Mucosa of stomach (tissue), 1 donor: ENCODE measurements at regions not wholly inside any gene's neighbourhood (a gene's known extent, or its start where the extent isn't known, plus 50 kb on each side); places are given as distances from the start of the nearest gene placed in this dataset.
"Not testable (repeated sequence)": the region's sequence is repeated elsewhere in the genome, so short reads cannot be mapped to it uniquely, and the experiment has no call there.

Experiments
- H3K27me3 ChIP-seq: one replicate; pipeline ENCODE4 v1.7.0; 2013; ENCODE audit warnings: mild to moderate bottlenecking, low read length; ENCODE audit not compliant: control insufficient read depth, insufficient read depth
- H3K36me3 ChIP-seq: one replicate; pipeline ENCODE4 v1.7.0; 2013; ENCODE audit warnings: low read length; ENCODE audit not compliant: control insufficient read depth, insufficient read depth
- H3K4me1 ChIP-seq: one replicate; pipeline ENCODE4 v1.7.0; 2013; ENCODE audit warnings: mild to moderate bottlenecking, low read length; ENCODE audit not compliant: control insufficient read depth, insufficient read depth
- H3K4me3 ChIP-seq: one replicate; pipeline ENCODE4 v1.7.0; 2013; ENCODE audit warnings: low read length
- H3K9ac ChIP-seq: one replicate; pipeline ENCODE4 v1.7.0; 2013; ENCODE audit warnings: mild to moderate bottlenecking, low read length, moderate library complexity
- H3K9me3 ChIP-seq: one replicate; pipeline ENCODE4 v1.7.0; 2013; ENCODE audit warnings: mild to moderate bottlenecking, low read length, moderate library complexity; ENCODE audit not compliant: control insufficient read depth
- donor health status: Pancreatic carcinoma.

DNA sequence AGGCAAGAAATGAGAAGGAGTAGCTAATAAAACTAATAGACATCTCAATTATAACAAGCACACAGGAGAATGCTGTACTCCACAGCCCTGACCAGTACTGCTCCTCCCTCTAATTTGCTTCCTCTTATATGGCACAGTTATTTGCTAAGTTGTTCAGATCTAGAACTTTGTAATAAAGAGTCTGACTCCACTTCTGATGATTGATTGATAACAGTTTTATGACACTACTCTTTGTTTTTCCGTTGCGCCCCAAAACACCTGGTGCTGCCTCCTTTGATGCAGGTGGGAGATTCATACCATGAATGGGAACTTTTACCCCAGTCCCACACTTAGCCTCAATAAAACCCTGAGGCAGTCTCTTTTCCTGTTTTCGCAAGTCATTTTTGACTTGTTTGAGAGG is 777.7 kb downstream of the GBE1 start:
- no peak overlapping the region for H3K4me3 ChIP-seq
- no peak overlapping the region for H3K9ac ChIP-seq
- H3K9me3 ChIP-seq: no peaks in the 10 kb centered on the region
- no peaks in the 10 kb centered on the region for H3K36me3 ChIP-seq
- H3K4me1 ChIP-seq: no peaks in the 10 kb centered on the region
- H3K27me3 ChIP-seq: no peaks in the 10 kb centered on the region

- Histone ChIP-seq H3K9me3 (no peaks in the 10 kb centered on the region), H3K4me1 (no peaks in the 10 kb centered on the region), H3K27me3 (no peaks in the 10 kb centered on the region), H3K9ac (no peak overlapping the region), H3K4me3 (no peak overlapping the region), H3K36me3 (no peaks in the 10 kb centered on the region)
These were observed 783.1 kb downstream of the GBE1 start for GRCh38 chr3:80978216-80978969.

- Histone ChIP-seq H3K27me3 (no peaks in the 10 kb centered on the region), H3K36me3 (no peaks in the 10 kb centered on the region), H3K4me3 (no peak overlapping the region), H3K9ac (no peak overlapping the region), H3K4me1 (no peaks in the 10 kb centered on the region), H3K9me3 (no peaks in the 10 kb centered on the region)
These were observed 791.2 kb downstream of the GBE1 start for GRCh38 chr3:80970292-80970691.

DNA sequence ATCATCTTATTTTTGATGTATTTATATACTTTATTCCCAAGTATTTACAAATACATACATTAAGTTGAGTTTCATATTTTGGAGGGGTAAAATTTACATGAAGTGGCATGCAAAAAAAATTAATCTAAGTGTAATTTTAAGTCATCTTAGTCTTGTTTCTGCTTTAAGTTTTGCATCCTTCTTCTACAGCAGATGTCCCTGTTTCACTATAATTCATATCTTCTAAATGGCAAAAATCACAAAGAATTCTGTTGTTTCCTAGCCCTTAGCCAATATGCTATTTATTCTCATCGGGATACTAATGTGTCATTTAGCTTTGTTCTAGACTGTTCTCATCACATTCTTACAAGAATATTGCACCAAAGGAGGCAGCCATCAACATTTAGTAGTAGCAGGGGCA is 831.9 kb downstream of the GBE1 start:
- Histone ChIP-seq H3K27me3 (no peaks in the 10 kb centered on the region), H3K4me3 (no peak overlapping the region), H3K36me3 (no peaks in the 10 kb centered on the region), H3K9ac (no peak overlapping the region), H3K4me1 (no peaks in the 10 kb centered on the region), H3K9me3 (no peaks in the 10 kb centered on the region)

DNA sequence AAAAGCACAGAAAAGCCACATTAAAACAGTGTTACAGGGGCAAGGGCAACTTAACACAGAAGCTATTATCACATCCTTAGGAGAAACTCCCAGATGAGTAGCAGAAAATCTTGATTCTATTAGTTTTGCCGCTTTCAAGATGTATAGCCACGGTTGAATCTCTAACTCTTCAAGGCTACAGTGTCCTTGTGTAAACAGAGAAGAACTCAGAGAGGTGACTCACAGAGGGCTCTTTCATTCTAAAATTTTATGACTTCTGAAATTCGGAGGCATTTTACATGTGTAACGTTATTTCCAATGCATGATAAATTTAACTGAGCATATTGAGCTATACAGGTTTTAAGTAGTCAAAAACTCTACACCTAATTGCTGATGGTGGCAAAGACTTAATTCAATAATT is 846.6 kb downstream of the GBE1 start:
- Histone ChIP-seq H3K4me3 (no peak overlapping the region), H3K9ac (no peak overlapping the region), H3K9me3 (no peaks in the 10 kb centered on the region), H3K4me1 (no peaks in the 10 kb centered on the region), H3K36me3 (no peaks in the 10 kb centered on the region), H3K27me3 (no peaks in the 10 kb centered on the region)

GRCh38 chr3:80898211-80898610 is 863.2 kb downstream of the GBE1 start:
- H3K4me3 ChIP-seq: no peak overlapping the region

GRCh38 chr3:80897005-80897404 is 864.4 kb downstream of the GBE1 start:
- not testable (repeated sequence) for H3K4me3 ChIP-seq, H3K27me3 ChIP-seq, H3K4me1 ChIP-seq, H3K36me3 ChIP-seq, H3K9ac ChIP-seq, H3K9me3 ChIP-seq

More at GRCh38 chr3:80898211-80898610, 863.2 kb downstream of the GBE1 start:
- Histone ChIP-seq H3K9me3 (no peaks in the 10 kb centered on the region), H3K27me3 (no peaks in the 10 kb centered on the region), H3K9ac (no peak overlapping the region), H3K4me1 (no peaks in the 10 kb centered on the region), H3K36me3 (no peaks in the 10 kb centered on the region)

- no peaks in the 10 kb centered on the region for H3K9me3 ChIP-seq
- H3K36me3 ChIP-seq: no peaks in the 10 kb centered on the region
- H3K4me1 ChIP-seq: no peaks in the 10 kb centered on the region
- H3K4me3 ChIP-seq: no peak overlapping the region
- H3K9ac ChIP-seq: no peak overlapping the region
- no peaks in the 10 kb centered on the region for H3K27me3 ChIP-seq
These were observed 870.9 kb downstream of the GBE1 start for GRCh38 chr3:80890571-80890970.

GRCh38 chr3:80889535-80889934 is 871.9 kb downstream of the GBE1 start:
- H3K9ac ChIP-seq: no peak overlapping the region
- H3K4me1 ChIP-seq: no peaks in the 10 kb centered on the region
- H3K27me3 ChIP-seq: no peaks in the 10 kb centered on the region
- no peak overlapping the region for H3K4me3 ChIP-seq
- no peaks in the 10 kb centered on the region for H3K9me3 ChIP-seq
- H3K36me3 ChIP-seq: no peaks in the 10 kb centered on the region

DNA sequence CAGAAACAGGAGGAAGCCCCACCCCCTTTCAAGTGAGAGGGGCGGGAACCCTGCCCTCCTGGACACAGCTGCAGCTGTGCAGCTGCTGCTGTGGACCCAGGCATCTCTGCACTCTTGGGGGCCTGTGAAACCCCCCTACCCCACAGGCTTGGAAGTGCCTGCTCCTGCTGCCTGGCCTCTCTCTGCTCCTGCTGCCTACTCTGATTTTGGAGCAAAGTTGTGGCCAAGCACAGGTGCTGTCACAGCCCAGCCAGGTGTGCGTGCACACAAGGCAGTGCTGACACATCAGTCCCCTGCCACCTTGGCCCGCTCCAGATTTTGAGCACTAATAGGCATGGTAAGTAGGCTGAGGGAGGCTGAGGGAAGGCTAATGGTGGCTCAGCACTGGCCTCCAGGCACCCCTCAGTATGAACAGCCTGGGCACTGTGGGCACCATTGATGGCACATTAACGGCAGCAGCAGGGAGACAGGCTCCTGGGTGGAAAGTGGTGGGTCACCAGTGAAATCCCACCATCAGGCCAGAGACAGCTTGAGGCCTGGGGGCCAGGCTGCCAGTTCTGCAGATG is 890.9 kb downstream of the GBE1 start:
- Histone ChIP-seq H3K4me1 (no peaks in the 10 kb centered on the region), H3K4me3 (no peak overlapping the region), H3K36me3 (no peaks in the 10 kb centered on the region), H3K9ac (no peak overlapping the region), H3K27me3 (no peaks in the 10 kb centered on the region), H3K9me3 (no peaks in the 10 kb centered on the region)

DNA sequence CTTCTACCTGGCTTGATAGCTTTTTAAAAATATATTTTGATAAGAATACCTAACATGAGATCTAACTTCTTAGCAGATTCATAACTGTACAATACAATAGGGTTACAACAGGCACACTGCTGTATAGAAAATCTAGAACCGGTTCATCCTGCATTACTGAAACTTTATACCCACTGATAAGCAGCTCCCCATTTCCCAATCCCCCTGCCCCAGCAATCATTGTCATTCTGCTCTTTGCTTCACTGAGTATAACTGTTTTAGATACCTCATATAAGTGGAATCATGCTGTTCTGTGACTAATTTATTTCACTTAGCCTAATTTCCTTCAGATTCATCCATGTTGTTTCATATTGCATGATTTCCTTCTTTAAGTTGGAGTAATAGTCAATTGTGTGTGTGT is 906.0 kb downstream of the GBE1 start:
- Histone ChIP-seq H3K9ac (no peak overlapping the region), H3K36me3 (no peaks in the 10 kb centered on the region), H3K27me3 (no peaks in the 10 kb centered on the region), H3K9me3 (no peaks in the 10 kb centered on the region), H3K4me1 (no peaks in the 10 kb centered on the region), H3K4me3 (no peak overlapping the region)

- Histone ChIP-seq H3K4me1 (no peaks in the 10 kb centered on the region), H3K36me3 (no peaks in the 10 kb centered on the region), H3K9me3 (no peaks in the 10 kb centered on the region), H3K9ac (no peak overlapping the region), H3K4me3 (no peak overlapping the region), H3K27me3 (no peaks in the 10 kb centered on the region)
These were observed 925.0 kb downstream of the GBE1 start for GRCh38 chr3:80836395-80836794.
